HCEC 1CT (cell line): ENCODE measurements at regions not wholly inside any gene's neighbourhood (a gene's known extent, or its start where the extent isn't known, plus 50 kb on each side); places are given as distances from the start of the nearest gene placed in this dataset.
"Not testable (repeated sequence)": the region's sequence is repeated elsewhere in the genome, so short reads cannot be mapped to it uniquely, and the experiment has no call there.

ENCODE experiments used
- DNase-seq: peaks from one replicate; pipeline ENCODE4 v3.0.0-alpha.2; 2017

- DNase-seq = no peak
Observed at GRCh38 chr12:126219654-126220279, 1154.5 kb downstream of the AACS start.

GRCh38 chr12:126224032-126224431, 1158.8 kb downstream of the AACS start:
- DNase-seq = no peak

- DNase-seq = no peak
Observed at GRCh38 chr12:126228936-126229335, 1163.7 kb downstream of the AACS start.

- no peak for DNase-seq
Observed at GRCh38 chr12:126232711-126233110, 1167.5 kb downstream of the AACS start.

- no peak for DNase-seq
Observed at GRCh38 chr12:126233625-126234024, 1168.4 kb downstream of the AACS start.

GRCh38 chr12:126243814-126244440, 1178.7 kb downstream of the AACS start:
- no peak for DNase-seq

GRCh38 chr12:126247936-126248335, 1182.7 kb downstream of the AACS start:
- DNase-seq = no peak

GRCh38 chr12:126248871-126249403, 1183.7 kb downstream of the AACS start:
- DNase-seq = no peak

- no peak for DNase-seq
Observed at GRCh38 chr12:126258190-126258589, 1193.0 kb downstream of the AACS start.

GRCh38 chr12:126262829-126263228, 1197.6 kb downstream of the AACS start:
- DNase-seq = no peak

- DNase-seq = no peak
Observed at GRCh38 chr12:126268222-126268621, 1203.0 kb downstream of the AACS start.

GRCh38 chr12:126271159-126271558, 1205.9 kb downstream of the AACS start:
- DNase-seq = no peak

GRCh38 chr12:126282691-126283090, 1217.5 kb downstream of the AACS start:
- no peak for DNase-seq

GRCh38 chr12:126286203-126286602, 1221.0 kb downstream of the AACS start:
- no peak for DNase-seq

- no peak for DNase-seq
Observed at GRCh38 chr12:126290456-126290855, 1225.2 kb downstream of the AACS start.

GRCh38 chr12:126291987-126292386, 1226.8 kb downstream of the AACS start:
- DNase-seq = not testable (repeated sequence)

- no peak for DNase-seq
Observed at GRCh38 chr12:126295652-126296051, 1230.4 kb downstream of the AACS start.

GRCh38 chr12:126309278-126309677, 1244.0 kb downstream of the AACS start:
- no peak for DNase-seq

- DNase-seq = no peak
Observed at GRCh38 chr12:126312457-126312856, 1247.2 kb downstream of the AACS start.

GRCh38 chr12:126316411-126316810, 1251.2 kb downstream of the AACS start:
- DNase-seq = no peak

- DNase-seq = no peak
Observed at GRCh38 chr12:126337556-126338441, 1272.6 kb downstream of the AACS start.

GRCh38 chr12:126342866-126343265, 1277.6 kb downstream of the AACS start:
- DNase-seq = no peak

- DNase-seq = no peak
Observed at GRCh38 chr12:126343321-126343720, 1278.1 kb downstream of the AACS start.

- DNase-seq = no peak
Observed at GRCh38 chr12:126346087-126346486, 1280.9 kb downstream of the AACS start.
